COLO829 (cell line): ENCODE measurements at regions not wholly inside any gene's neighbourhood (a gene's known extent, or its start where the extent isn't known, plus 50 kb on each side); places are given as distances from the start of the nearest gene placed in this dataset.
"Not testable (repeated sequence)": the region's sequence is repeated elsewhere in the genome, so short reads cannot be mapped to it uniquely, and the experiment has no call there.

Experiments
- DNase-seq: peaks from one replicate; pipeline ENCODE4 v3.0.0; 2012; ENCODE audit warnings: low spot score

DNA sequence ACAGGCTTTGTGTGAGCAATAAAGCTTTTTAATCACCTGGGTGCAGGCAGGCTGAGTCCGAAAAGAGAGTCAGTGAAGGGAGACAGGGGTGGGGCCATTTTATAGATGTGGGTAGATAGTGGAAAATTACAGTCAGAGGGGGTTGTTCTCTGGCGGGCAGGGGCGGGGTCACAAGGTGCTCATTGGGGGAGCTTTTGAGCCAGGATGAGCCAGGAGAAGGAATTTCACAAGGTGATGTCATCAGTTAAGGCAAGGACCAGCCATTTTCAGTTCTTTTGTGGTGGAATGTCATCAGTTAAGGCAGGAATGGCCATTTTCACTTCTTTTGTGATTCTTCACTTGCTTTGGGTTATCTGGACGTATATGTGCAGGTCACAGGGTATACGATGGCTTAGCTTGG lies 571.3 kb upstream of the PCDH7 start:
- not testable (repeated sequence) for DNase-seq

DNA sequence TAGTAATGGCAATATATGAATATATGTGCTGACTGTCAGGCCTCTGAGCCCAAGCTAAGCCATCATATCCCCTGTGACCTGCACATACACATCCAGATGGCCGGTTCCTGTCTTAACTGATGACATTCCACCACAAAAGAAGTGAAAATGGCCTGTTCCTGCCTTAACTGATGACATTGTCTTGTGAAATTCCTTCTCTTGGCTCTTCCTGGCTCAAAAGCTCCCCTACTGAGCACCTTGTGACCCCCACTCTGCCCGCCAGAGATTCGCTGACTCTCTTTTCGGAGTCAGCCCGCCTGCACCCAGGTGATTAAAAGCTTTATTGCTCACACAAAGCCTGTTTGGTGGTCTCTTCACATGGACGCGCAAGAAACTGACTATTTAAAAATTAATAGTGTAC lies 570.6 kb upstream of the PCDH7 start:
- DNase-seq, result not testable (repeated sequence)

GRCh38 chr4:30153427-30153826 lies 566.7 kb upstream of the PCDH7 start:
- DNase-seq, result no peak

DNA sequence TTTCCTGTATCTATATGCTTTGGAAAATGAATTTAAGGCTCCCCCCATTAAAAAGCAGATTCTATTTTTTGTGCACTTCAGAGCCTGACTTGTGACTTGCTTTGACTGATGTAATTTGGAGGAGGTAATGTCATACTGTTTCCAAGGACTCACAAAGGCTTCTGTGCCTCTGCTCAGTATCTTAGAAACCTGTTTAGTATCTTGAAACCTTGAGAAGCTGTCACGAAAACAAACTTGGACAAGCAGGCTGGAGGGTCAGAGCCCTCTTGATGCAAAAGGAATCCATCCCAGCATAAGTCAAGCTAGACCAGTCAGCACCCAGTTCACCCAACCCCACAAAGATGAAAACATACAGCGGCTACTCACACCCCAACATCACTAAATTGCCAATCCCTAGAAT lies 560.0 kb upstream of the PCDH7 start:
- DNase-seq, result no peak

DNA sequence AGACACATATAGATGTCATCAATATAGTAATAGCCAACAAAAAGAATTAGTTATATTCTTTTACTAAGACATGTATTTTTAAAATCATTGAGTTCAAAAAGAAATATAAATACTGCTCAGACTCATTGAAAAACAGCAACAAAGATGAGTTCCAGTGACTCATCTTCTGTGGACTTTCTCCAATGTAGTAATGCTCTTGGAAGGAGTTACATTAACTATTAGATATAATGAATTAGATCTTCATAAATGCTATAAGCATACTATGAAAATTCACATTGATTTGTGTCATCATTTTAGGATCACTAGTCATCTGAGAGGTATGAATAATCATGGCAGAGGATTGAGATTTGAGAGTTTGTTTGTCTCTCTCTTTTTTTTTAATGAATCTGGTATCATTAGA lies 547.8 kb upstream of the PCDH7 start:
- DNase-seq, result no peak

GRCh38 chr4:30181512-30181911 lies 538.7 kb upstream of the PCDH7 start:
- no peak for DNase-seq

- DNase-seq, result no peak
Observed at GRCh38 chr4:30181918-30182317, 538.3 kb upstream of the PCDH7 start.

- no peak for DNase-seq
Observed at GRCh38 chr4:30182786-30183185, 537.4 kb upstream of the PCDH7 start.

GRCh38 chr4:30191902-30192301 lies 528.3 kb upstream of the PCDH7 start:
- no peak for DNase-seq

- DNase-seq, result no peak
Observed at GRCh38 chr4:30207389-30207788, 512.8 kb upstream of the PCDH7 start.

GRCh38 chr4:30208731-30209435 lies 511.3 kb upstream of the PCDH7 start:
- DNase-seq, result no peak

GRCh38 chr4:30215973-30216372 lies 504.2 kb upstream of the PCDH7 start:
- DNase-seq, result not testable (repeated sequence)

- DNase-seq, result no peak
Observed at GRCh38 chr4:30245140-30245539, 475.0 kb upstream of the PCDH7 start.

- no peak for DNase-seq
Observed at GRCh38 chr4:30256116-30256832, 463.9 kb upstream of the PCDH7 start.

DNA sequence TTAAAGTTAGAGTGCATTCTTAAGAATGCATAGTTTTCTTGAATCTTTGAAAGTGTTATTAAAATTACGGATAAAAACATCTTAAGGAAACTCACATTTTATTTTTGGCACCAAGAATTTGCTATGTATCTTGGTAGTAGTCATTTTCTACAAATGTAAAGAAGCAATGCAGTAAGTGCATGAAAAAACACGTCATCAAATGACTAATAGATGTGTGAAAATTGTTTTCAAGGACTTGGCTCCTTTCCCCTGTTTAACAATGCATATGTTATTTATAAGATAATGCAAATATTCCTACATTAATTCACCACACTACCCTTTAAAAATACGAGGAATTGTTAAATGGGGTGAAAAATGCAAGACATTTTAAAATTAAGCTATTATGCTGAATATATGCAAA lies 461.2 kb upstream of the PCDH7 start:
- no peak for DNase-seq

DNA sequence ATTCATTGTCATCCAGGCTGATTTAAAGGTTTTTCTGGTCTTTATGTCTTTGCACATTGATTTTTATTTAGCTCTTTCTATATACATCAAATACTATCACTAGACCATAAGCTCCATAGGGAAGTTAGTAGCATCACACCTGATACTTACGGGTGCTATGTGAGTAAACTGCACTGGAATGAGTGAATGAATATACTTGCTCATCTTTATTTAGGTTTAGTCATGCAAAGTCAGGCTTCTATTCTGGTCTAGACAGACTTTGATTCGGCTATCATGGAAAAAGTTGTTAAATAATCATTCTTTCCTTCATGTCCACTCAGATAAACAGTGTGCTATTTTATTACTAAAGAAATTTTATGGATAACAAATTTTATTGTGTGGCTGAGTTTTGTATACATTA lies 457.8 kb upstream of the PCDH7 start:
- DNase-seq, result no peak

- DNase-seq, result no peak
Observed at GRCh38 chr4:30264465-30264864, 455.7 kb upstream of the PCDH7 start.

DNA sequence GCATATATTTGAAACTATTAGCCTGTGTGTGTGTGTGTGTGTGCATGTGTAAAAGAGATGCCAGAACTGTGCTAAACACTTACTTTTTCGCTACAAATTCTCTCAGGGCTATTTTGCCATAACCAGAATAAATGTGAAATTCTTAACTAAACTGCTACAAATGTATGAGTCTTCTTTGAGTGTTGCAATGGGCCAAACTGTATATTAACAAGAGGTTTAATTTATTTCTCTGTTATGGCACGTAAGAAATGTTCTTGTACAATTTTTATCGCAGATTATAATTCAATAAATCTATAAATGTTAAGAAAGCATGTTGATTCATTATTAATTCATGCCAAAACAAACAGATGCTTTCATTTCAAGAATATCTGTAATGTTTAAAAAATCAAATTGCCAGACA lies 454.5 kb upstream of the PCDH7 start:
- no peak for DNase-seq

DNA sequence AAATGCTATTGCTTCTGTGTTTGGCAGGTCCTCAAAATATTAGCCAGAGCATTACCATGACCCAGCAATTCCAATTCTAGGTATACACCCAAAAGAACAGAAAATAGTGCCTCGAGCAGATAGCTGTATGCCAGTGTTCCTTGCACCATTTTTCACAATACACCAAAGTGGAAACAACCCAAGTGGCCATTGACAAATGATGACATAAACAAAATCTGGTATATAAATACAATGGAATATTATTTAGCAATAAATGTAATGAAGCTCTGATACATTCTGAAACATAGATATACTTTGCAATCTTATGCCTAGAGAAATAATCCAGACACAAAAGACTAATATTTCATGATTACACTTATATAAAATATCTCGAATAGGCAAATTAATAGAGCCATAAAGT lies 451.8 kb upstream of the PCDH7 start:
- no peak for DNase-seq

DNA sequence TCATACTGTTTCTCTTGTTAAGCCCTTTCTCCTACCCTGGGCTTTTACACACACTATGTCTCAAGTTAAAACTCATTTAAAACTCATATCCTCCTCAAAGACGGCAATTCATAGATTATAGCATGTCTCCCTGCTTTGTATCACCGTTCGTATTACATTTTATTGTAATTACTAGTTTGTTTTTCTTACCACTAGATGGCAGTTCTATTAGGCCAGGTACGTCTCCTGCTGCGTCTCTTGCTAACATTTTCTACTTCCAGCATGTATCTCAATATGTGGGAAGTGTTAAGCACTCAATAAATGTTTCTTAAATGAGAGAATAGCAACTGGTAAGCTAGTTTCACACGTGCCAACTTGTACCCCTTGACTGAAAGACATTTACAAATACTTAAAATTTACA lies 450.3 kb upstream of the PCDH7 start:
- DNase-seq, result no peak

DNA sequence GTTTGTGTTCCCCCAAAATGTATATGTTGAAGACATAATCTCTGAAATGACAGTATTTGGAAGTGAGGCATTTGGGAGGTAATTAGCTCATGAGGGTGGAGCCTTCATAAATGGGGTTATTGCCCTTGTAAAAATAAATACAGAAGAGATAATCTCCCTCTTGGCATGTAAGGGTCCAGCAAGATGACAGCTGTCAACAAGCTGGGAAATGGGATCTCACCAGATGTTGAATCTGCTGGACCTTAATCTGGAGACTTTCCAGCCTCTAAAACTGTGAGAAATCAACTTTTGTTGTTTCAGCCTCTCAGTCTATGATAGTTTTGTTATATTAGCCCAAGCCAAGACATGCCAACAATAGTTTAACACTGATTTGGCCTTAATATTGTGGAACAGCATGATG lies 438.2 kb upstream of the PCDH7 start:
- no peak for DNase-seq

GRCh38 chr4:30283336-30283735 lies 436.8 kb upstream of the PCDH7 start:
- no peak for DNase-seq

- DNase-seq, result no peak
Observed at GRCh38 chr4:30294295-30294694, 425.9 kb upstream of the PCDH7 start.

- no peak for DNase-seq
Observed at GRCh38 chr4:30295652-30296051, 424.5 kb upstream of the PCDH7 start.
